ENCODE measurements at regions not wholly inside any gene's neighbourhood (a gene's known extent, or its start where the extent isn't known, plus 50 kb on each side); places are given as distances from the start of the nearest gene placed in this dataset.

DNA sequence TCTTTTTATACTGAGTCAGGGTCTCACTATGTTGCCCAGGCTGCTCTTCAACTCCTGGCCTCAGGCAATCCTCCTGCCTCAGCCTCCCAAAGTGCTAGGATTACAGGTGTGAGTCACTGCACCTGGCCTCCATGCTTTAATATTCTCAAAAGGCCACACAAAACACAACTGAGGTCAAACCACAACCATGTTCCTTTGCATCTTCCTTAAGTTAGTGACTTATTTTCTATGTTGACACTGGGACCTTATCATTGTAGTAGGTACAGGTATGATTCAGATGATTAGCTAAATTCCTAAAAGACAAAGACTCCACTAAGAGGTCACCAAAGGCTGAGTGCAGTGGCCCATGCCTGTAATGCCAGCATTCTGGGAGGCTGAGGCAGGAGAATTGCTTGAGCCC, 131.9 kb upstream of the ATP1B1 start:
- DNase-seq (ENCODE audit: low spot score), result no peak
- TF ChIP-seq, protein P1, sequence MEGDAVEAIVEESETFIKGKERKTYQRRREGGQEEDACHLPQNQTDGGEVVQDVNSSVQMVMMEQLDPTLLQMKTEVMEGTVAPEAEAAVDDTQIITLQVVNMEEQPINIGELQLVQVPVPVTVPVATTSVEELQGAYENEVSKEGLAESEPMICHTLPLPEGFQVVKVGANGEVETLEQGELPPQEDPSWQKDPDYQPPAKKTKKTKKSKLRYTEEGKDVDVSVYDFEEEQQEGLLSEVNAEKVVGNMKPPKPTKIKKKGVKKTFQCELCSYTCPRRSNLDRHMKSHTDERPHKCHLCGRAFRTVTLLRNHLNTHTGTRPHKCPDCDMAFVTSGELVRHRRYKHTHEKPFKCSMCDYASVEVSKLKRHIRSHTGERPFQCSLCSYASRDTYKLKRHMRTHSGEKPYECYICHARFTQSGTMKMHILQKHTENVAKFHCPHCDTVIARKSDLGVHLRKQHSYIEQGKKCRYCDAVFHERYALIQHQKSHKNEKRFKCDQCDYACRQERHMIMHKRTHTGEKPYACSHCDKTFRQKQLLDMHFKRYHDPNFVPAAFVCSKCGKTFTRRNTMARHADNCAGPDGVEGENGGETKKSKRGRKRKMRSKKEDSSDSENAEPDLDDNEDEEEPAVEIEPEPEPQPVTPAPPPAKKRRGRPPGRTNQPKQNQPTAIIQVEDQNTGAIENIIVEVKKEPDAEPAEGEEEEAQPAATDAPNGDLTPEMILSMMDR (IDR thresholded peaks at IDR 0.05), result no peak
- H3K4me3 ChIP-seq, result no peak overlapping the region
- H3K27ac ChIP-seq, result no peak overlapping the region

DNA sequence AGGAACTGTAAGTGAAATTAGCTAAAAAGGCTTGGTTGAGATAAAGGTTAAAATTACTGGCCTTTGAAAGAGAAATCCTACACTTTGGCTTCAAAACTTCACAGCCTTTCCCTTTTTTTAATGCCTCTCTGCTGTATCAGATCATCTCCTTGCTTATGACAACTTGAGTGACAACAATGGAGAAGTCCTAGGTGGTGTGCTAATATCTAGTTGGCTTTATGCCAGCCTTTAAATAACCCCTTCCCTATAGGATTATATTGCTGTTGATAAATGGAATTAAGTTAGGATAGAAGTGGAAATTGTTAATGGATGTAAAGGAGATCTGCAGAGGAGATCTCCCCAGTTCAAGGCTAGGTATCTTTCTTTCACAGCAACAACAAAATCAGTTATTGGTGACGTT, 130.2 kb upstream of the ATP1B1 start:
- DNase-seq (ENCODE audit: low spot score), result no peak
- TF ChIP-seq, protein P1 (IDR thresholded peaks at IDR 0.05), result no peak

DNA sequence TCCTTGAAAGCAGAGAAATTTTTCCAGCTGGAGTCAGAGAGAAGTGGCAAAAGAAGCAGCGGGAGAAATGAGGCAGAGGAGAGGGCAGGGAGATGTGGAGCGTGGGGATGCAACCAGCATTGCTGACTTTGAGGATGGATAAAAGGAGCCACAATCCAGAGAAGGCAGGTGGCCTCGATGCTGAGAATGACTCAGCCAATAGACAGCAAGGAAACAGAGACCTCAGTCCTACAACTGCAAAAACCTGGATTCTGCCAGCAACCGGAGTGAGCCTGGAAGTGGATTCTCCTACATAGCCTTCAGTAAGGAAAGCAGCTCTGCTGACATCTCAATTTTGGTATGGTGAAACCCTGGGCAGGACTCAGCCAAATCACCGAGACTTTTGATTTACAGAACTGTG, 128.9 kb upstream of the ATP1B1 start:
- no peak for DNase-seq (ENCODE audit: low spot score)
- H3K4me3 ChIP-seq, result no peak overlapping the region
- no peak overlapping the region for H3K27ac ChIP-seq
- TF ChIP-seq, protein P1 (IDR thresholded peaks at IDR 0.05), result no peak

More for the DNA sequence above, 130.2 kb upstream of the ATP1B1 start:
- H3K4me3 ChIP-seq, result no peak overlapping the region
- no peak overlapping the region for H3K27ac ChIP-seq

DNA sequence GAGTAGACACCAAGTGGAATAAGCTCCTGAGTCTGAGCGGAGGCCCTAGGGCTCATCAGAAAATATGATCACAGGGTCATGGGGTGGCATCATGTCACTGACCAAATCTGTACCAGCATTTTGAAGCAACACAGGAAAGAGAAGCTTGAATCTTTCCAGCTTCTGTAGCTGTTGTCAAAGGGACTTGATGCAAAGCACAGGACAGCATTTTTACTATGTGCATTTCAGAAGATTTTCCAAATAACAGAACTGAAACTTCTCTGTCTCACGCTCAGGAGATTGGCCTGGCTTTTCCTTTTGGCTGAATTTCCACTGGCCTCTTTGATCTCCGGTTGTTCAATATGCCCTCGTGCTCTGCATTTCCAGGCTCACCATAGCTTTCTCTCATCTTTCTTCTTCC, 127.2 kb upstream of the ATP1B1 start:
- TF ChIP-seq, protein P1 (IDR thresholded peaks at IDR 0.05), result no peak
- H3K4me3 ChIP-seq, result no peak overlapping the region
- no peak overlapping the region for H3K27ac ChIP-seq
- DNase-seq (ENCODE audit: low spot score), result no peak

DNA sequence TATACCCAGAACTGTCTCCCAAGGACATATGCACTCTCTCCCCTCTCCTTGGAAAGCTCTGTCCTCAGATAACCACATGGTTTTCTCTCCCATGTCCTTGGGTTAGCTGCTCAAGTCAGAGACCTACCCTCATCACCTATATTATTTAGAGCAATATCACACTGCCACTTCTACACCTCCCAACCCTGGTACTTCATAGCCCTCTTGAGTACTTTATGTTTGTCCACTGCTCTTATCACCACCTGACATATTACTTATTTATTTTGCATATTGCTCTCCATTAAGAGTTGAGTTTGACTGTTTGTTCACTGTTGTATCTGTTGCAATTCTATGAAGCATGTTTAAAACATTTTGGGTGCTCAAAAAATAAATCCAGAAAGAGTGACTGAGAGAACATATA, 126.3 kb upstream of the ATP1B1 start:
- no peak overlapping the region for H3K4me3 ChIP-seq
- DNase-seq (ENCODE audit: low spot score), result no peak
- TF ChIP-seq, protein P1 (IDR thresholded peaks at IDR 0.05), result no peak
- no peak overlapping the region for H3K27ac ChIP-seq

DNA sequence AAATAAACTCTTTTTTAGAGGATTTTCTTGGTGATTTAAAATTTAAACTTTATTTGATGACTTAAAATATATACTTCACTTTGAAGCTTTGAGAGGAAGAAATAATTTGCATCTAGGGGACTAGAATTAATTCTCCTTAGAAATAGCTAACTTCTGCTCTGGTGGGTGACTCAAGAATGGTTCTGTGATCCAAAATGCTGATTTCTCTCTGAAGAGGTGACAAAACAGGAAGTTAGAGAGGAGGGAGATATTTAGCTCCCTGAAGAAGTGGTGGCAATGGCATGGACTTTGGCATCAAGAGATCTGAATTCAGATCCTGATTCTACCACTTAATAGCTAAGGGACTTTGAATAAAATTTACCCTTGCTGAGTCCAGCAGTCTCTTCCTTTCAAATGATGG, 125.8 kb upstream of the ATP1B1 start:
- no peak for DNase-seq (ENCODE audit: low spot score)
- Histone ChIP-seq H3K27ac (no peak overlapping the region), H3K4me3 (no peak overlapping the region)
- TF ChIP-seq, protein P1 (IDR thresholded peaks at IDR 0.05), result no peak

DNA sequence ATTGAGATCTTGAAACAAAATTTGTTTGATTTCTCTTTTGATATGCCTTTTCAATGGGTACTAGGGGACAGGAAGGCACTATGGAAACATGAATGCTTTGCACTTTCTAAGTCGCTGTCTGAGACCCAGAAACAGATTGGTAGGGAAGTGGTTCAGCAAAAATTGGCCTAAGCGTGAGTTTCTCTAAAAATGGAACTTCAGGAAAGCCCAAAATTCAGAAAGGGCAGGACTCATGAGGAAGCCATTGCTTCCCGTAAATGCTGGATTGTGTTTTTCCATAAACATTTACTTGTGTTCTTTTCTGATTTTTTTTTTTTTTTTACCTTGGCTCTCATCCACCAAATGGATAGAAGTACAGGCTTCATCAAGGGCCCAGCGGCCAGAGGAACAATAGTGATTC, 123.7 kb upstream of the ATP1B1 start:
- TF ChIP-seq, protein P1 (IDR thresholded peaks at IDR 0.05), result no peak
- Histone ChIP-seq H3K27ac (no peak overlapping the region), H3K4me3 (no peak overlapping the region)
- DNase-seq (ENCODE audit: low spot score), result no peak

Data from coronary artery (tissue), 2 donors.